NCI-H82 treated with DMSO at 0.1 percent for 48 hours (cell line): ENCODE measurements at regions not wholly inside any gene's neighbourhood (a gene's known extent, or its start where the extent isn't known, plus 50 kb on each side); places are given as distances from the start of the nearest gene placed in this dataset.

ENCODE experiments used
- DNase-seq: peaks from one replicate; lab custom pipeline; 2025; ENCODE audit not compliant: unreplicated experiment; lab: John Stamatoyannopoulos, UW

DNA sequence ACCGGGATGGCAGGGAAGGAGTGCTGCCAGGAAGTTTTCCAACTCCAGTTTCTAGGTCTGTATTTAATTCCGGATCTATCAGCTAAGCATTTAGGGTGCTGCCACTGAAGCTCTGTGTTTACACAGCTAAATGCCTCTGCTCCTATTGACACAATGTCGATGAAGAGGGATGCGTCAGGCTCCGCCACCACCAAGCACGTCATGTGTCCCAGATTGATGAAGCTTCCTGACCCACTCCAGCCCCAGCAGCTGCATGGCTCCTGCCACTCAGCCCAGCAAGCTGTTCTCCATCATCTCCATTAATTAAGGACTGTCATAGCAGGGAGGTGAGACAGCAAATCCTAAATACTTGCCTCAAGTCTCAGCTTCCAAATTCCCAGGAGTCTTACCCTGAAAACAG, 435.2 kb upstream of the ZNF507 start:
- no peak for DNase-seq

DNA sequence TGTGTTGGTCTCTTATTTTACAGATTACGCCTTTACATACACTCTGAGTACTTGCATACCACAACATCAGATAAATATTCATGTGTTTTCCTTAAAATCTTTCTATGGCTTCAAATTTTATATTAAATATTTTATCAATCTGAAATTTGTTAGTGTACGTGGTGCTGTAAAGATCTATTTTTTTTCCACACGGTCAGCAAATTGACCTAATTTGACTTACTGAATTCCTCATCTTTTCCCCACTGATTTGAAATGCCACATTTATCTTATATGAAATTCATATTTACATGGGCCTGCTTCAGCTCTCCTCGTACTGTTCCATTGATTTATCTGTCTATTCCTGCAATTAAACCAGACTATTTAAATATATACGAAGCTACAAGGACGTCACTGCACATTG, 433.8 kb upstream of the ZNF507 start:
- DNase-seq, result no peak

DNA sequence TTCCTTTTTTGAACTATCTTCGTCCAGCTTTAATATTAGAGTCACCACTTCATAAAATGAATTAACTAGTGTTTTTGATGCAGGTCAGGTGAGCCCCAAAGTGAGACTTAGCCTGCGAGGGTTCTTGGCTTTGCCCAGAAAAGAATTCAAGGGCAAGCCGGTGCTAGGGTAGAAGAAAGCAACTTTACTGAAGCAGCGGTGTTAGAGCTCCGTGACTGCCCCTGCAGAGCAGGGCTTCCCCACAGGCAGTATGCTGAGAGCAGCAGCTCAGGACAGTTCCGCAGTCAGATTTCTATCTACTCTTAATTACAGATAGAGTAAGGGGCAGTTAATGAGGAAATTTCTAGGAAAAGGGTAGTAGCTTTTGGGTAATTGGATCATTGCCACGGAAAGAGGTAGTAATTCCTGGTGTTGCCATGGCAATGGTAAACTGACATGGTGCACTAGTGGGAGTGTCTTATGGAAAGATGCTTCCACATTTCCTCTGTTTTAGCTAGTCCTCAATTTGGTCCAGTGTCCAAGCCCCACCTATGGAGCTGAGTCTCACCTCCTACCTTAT, 432.2 kb upstream of the ZNF507 start:
- DNase-seq, result no peak

DNA sequence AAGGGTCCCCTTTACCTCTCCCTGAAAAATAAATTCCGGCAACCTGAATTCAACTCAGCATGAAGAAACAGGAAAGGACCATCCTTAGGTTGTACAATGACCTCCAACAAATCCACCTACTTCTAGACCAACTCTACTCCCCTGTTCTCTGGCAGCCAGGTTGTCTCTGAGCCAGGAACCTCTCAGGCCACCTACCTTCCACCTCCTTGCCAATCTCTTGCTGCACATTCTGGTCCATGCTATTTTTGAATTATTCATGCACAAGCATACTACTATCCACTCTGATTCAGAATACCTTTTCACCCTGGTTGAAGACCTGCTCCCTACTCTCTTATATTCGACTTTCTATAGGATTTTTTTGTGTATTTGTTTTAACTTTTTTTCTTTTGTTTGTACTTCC, 415.0 kb upstream of the ZNF507 start:
- no peak for DNase-seq

DNA sequence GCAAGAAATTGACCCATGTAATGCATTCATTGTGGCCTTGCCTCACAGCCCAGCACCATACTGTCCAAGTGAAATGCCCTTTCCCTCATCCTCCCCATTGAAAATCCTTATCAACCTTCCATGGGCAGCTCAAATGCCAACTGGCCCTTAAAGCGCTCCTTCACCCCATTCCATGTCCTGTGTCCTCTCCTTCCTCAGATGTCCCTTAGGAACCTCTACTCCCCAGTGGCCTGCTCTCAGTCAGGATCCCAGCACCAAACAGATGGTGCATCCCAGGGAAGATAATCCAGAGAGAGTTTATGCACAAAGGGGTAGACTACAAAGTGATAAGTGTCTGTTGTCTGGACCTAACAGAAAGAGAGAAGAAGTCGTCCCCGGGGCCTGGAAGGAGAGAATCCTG, 407.4 kb upstream of the ZNF507 start:
- no peak for DNase-seq

DNA sequence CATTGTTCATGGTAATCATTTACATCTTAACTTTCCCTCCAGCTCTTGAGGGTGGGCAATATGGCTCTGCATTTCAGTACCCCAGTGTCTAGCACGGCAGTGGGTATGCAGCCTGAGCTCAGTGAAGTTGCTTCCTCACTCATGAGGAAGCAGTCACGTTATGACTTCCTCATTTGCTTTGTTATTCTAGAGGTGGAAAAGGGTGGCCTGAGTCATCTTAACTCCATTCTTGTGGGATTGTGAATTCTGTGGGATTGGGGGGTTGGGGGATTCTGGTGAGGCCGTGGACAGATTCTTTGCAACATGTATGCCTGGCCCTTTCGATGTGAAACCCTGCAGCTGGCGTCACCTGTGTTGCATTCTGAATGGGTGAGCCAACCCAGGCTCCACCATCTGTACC, 406.7 kb upstream of the ZNF507 start:
- no peak for DNase-seq

DNA sequence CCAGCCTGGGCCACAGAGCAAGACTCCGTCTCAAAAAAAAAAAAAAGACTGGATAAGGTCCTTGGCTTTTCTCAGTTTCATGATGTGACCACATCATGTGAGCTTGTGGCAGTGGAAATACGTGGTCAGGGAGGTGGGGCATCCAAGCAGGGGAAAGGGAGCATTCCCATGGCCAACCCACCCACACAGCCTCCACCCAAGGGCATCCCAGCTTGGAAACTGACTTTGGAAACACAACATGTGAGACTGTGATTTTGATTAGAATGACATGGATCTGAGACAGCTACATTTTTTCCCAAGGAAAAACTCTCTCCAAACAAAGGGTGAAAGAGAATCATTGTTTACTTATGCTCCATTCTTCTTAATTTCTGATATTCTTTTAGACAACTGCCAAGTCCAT, 405.0 kb upstream of the ZNF507 start:
- no peak for DNase-seq

DNA sequence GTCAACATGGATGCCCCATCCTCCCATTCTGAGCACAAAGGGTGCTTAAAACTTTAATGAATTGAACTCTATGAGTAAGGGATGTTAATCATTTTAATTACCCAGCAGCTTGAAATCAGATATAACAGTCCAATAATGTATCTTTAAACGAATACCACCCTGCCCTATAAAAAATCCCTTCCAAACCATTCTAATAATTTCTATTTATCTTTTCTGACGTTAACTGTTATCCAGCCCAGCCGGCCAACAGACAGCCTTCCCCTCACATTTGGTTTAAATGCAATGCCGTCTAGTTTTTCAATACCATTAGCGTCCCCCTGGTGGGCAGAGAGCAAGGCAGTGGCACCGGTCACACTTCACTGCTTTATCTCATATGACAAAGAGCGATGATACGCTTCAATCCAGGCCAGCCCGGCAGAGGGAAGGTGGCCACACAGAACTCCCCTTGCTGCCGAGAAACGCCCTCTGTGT, 402.2 kb upstream of the ZNF507 start:
- DNase-seq, result no peak

DNA sequence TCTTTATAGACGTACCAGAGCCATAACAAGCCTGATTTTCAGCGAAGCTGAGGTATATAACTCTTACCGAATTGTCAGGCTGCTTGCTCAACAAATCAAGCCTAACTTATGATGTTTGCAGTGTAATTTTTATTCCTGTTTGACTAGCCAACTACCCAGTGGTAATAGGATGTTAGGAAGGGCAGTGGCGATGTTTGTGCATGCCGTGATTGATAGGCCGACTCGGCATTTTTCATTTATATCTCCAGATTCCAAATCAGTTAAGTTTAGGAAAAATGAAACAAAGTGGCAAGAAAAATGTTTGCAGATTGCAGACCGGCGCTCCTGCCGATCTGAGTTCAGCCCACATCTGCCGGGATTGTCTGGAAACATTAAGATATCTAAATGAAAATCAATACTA, 401.6 kb upstream of the ZNF507 start:
- DNase-seq, result no peak

DNA sequence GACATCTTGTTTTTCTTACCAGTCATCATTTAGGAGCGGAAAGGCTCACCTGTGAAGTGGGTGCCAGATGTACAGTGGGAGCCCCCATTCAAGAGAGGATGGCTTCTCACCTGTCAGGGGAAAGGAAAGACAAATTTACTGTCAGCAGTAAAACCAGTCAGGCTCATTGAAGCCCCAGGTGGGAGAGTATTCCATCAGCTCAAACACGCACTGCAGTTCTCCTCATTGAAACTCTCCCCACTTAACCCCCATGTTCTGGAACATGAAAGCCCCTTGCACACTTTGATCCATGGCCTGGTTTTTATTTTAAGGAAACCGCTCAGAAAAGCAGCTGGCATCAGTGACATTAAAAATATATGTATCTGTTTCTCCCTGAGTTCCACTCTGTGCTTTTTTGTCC, 401.1 kb upstream of the ZNF507 start:
- no peak for DNase-seq

DNA sequence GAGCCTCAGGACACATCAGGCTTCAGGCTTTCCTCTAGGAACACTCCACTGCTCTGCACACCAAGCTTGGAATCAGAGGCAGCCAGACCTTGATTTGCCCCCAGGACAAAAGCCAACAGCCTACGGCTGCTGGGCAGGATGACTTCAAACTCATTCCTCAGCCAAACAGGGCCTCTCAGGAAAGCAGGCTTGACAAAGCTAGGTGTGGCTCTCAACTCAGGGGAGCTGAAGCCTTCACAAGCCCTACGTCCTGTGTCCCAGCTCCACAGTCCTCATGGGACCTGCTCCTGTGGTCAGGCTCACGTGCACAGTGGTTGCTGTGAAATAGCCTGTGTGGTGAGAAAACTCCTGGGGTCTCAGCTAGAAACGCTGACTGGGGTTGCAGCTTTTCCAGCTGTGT, 398.9 kb upstream of the ZNF507 start:
- no peak for DNase-seq

DNA sequence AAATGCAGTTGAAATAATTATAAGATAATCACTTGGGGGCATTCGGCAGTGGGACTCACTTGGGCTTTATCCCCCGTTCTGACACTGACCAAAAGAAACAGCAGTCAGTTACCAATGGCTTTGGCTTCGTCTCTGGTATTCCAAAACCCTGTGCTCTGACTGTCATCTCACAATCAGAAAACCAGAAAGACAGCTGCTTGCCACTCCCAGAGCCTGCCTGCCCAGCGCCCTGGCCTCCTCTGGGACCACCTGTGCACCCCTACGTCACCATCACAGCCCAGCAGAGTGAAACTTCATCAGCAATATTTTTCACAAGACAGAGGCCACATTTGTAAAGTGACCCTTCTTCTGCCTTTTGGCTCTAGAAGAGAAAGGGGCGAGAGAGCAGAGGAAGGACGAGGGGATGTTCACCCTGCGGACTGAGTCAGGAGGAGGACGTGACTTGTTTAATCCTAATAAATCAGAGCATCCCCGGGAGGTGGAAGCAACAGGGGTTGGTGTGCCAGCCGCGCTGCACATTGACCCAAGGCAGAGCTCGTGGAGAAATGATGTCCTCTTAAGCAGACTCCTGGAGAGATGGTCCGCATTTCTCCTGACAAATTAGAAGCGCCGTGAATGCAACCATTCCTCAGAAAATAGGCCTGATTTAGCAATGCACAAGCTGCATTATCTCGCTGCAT, 397.8 kb upstream of the ZNF507 start:
- no peak for DNase-seq

DNA sequence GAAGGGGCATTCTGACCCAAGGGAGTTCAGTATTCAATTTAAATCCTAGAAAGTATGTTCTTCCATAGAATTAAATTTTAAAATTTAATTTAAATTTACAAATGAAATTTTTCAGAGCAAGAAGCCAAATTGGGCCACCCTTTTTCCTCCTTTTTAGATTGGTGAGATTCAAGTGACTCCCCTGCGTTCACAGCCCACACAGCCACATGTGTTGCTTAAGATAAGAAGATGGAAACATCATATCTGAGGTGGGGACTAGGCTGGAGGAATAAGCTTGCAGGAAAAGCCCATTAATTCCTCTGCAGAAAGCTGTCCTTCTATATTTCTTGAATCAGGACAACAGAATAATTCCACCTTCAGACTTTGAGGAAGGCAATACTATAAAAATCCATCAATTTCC, 392.7 kb upstream of the ZNF507 start:
- no peak for DNase-seq

DNA sequence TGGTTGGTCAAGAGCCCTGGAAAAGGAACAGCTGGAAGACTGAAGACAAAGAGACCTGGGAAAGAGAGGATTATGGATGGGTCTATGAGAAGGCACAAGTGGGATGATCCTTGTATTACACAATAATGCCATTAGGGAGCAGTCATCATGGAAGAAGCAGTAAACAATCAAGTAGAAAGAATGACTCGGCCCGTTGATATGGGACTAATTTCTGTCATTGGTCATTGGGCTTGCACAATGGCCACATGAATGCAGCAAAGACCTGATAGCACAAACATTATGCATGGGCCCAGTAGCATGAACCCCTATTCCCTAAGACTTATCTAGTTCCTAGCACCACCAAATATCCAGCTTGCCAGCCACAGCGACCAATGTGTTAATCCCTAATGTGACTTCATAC, 390.3 kb upstream of the ZNF507 start:
- no peak for DNase-seq

DNA sequence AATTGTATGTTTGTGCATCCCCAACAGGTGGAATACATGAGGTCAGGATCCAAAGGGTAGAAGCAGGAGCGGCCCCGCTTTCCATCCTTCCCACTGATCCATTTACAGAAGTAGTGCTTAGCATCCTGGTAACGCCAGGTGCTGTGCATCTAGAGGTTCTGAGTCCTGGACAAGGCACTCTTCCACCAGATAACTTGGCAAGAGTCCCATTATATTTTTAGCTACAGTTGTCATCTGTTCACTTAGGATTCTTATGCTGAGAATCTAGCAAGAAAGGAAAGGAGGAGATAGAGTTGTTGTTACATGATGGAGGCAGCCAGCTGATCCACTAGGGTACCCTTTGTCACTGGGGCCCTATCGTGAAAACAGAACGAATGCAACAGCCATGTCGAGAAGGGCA, 389.5 kb upstream of the ZNF507 start:
- DNase-seq, result no peak

DNA sequence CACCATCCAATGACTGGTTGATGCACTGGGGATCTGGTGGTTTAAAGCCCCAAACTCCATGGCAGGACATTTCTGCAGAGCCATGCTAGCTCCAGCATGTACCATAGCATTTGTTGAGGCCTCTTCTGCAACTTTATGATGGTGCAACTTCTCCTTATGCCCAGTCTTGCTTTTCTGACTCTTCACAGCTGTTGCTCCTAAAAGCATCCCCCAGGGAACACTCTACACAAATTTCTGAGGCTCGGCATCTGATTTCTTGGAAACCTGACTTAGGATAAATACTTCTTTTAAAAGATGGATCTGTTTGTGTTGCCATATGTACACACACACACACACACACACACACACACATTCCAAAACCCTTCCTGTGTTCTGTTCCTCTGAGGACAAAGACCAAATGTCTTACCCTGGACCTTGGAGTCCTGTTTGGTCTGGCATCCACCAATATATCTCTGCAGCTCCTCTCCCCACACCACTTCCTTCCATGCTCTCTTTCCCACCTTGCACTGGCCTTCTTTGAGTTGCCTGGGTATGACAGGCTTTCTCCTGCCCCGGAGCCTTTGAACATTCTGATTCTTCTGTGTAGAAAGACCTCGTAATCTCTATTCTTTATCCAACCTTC, 388.5 kb upstream of the ZNF507 start:
- DNase-seq, result no peak

DNA sequence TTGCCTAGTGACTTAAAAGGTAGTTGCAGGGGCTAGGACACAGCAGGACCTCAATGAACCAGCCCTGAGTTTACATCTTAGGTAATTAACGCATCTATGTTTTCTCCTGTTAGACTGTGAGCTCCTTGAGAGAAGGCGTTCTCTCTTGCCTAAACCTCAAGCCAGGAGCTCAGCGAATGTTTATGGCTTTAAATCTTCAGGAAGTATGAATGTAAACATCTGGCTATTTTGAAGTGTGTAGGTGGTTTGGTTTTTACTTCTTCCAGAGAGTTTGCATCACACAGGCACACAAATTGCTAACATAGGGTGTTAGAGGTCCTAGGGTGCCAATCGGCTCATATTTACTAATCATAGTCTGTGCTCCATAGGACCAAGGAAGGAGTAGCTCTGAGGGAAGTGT, 387.7 kb upstream of the ZNF507 start:
- no peak for DNase-seq

DNA sequence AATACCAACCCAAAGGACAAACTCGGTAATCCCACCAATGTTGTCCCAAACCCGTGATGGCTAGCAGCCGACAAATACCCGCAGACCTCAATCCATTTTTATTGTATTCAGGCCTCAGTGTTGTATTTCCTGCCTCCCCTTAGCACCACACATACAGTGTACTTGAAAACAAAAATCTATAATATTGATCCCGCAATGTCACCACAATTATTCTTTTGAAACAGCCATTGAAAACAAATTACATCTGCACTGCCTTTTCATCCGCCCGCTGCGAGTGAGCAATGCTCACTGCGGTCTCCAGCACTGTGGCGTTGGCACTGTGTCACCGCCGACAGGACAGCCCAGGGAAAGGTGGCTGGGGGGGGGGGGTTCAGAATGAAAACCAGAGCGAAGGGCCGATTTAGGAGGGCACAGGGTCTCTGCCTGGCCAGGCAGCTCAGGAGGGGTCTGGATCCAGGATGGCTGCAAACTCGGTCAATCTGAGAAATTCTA, 385.8 kb upstream of the ZNF507 start:
- DNase-seq, result no peak

DNA sequence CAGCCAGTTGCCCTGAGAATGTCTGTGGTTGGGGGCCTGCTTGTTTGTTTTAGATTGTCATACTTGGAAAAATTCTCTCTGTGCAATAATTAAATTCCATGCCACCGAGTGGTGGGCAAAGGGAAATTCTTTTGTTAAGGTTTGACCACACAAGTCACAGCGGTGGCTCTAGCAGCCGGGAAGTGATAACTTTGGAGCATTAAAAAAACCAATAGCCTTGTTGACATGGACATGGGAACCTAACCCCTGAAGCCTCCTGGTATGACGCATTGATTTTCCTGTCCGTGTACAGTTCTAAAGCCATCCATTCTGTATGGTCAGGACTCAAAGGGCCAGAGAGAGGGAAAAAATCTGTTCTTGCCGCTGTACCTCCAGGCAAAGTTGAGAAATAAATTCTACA, 384.9 kb upstream of the ZNF507 start:
- no peak for DNase-seq

DNA sequence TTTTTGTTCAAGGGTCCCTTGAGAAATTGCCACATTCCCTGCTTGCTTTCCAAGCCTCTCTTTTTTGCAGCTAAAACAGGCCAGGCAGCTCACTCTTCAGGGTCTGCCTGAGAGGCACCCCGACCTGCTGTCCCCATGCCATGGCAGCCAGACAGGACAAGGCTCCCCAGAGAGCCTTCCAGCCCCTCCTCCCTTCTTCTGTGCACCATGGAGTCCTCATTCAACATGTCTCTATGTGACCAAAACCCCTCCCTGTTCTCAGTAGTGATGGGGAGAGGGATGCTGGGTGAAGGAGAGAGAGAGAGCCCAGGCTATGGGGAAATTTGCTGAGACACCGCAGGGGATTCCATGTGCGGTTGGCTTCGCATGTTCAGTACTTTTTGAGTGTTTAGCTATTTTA, 384.2 kb upstream of the ZNF507 start:
- no peak for DNase-seq

DNA sequence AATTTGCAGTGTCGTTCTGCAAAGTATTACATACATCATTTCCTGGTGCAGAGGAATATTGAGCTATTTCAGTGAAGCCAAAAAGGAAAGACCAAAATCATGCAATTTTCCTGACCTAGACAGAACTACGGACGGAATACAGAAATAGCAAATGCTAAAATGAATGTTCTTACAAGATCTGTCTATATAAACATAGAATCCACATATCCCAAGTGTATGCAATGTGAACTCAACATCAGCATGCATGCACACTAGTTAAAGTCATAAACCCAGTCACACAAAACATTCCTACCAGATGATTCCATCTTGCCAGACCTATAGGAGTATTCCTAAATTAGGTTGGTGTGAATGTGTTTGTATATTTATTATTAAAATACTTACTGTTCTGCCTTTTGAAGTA, 383.7 kb upstream of the ZNF507 start:
- no peak for DNase-seq

DNA sequence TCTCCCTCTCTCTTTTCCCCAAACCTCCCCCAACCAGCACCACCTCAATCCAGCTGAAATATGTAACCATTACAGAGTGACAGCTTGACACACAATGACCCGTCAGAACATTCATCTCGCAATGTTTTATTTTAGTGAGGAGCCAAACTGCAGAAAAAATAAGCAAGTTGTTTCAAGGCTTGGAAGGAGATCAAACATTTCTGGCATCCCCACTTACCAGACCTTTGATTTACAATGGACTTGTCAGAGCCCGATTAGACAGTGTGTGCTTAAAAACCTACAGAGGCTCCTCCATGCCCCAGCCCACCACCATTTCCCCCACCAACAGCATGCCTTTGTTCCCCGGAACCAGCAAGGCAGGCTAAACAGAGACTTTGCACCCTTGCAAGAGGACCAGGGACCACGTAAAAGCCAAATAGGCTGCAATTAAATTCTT, 382.8 kb upstream of the ZNF507 start:
- no peak for DNase-seq

DNA sequence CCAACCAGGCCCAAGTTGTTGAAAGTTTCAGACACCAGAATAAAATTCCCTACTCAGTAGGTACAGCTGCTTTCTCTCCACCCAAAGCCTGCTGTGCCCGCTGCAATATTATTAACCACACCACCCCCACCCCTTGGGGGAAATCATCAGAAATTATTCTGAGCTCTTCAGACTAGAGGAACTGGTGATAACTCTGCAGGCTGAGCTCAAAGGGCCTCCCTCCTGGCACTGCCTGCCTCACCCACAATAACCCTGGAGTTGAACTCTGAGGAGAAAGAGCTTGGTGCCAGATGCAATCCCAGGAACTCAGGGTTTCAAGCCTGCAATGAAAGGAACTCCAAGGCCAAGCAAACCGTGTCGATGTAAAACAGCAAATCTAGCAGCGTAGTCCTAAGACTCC, 381.7 kb upstream of the ZNF507 start:
- DNase-seq, result no peak
